RWPE1 (cell line): ENCODE measurements at regions not wholly inside any gene's neighbourhood (a gene's known extent, or its start where the extent isn't known, plus 50 kb on each side); places are given as distances from the start of the nearest gene placed in this dataset.

Experiments
- CTCF ChIA-PET: fragments of 350-600 bp; sonication (Branson Sonifier 250); formaldehyde crosslinking; extraction: SDS; loops from one replicate; lab custom pipeline; 2021; lab: Yijun Ruan, JAX
- POLR2A ChIA-PET: fragments of 400-600 bp; formaldehyde crosslinking; extraction: SDS; loops from one replicate; lab custom pipeline; 2020; ENCODE audit warnings: antibody characterized with exemption; ENCODE audit not compliant: low non-redundant PET; lab: Yijun Ruan, JAX
- DNase-seq: peaks from one replicate; pipeline ENCODE4 v3.0.0; 2012; ENCODE audit warnings: low spot score
- H3K27ac ChIP-seq: fragments of 450-650 bp; 2 replicates; pipeline ENCODE4 v1.5.1; 2017
- TF ChIP-seq, protein P1 (sequence below): fragments of 450-650 bp; conservative IDR thresholded peaks from 2 replicates; pipeline ENCODE4 v1.5.1; 2017; ENCODE audit warnings: low read depth, mild to moderate bottlenecking

DNA sequence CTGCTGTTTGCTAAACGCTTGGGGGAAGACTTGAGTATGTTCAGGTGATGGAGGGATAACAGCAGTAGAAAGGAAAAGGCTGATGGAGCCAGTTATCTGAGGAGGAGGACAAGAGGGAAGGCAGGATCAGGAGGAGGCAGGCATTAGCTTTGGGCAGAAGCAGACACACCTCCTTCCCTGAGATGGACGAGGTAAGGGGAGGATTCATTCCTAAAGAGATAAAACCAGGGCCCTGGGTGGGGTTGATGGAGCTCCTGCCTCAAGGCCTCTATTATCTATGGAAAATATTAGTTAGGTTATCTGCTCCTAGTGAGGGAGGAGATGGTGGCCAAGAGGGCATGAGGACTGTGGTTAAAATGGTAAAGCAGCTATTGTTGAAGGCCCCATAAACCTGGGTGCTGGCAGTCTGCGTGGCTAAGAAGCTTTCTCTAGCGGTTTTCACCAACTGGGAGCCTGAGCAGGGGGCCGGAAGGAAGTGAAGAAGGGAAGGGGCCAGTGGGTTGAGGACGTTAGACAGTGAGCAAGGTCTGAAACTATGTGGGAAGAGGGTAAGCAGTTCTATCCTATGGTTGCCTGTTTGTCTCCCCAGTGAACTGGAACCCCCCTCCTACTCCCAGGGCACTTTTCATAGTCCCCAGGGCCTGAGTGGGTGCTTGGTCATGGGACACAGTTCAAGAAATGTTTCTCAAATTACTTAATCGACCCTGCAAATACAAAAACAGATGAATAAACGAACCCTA lies 56.6 kb upstream of the HK2 start:
- CTCF ChIA-PET: interaction anchor here (0.6 kb wide), 2 partner anchors 38 to 84 kb away, joined by 3 read pairs; no protein-coding TSS in a partner anchor
- no peak overlapping the region for H3K27ac ChIP-seq
- TF ChIP-seq, protein P1, sequence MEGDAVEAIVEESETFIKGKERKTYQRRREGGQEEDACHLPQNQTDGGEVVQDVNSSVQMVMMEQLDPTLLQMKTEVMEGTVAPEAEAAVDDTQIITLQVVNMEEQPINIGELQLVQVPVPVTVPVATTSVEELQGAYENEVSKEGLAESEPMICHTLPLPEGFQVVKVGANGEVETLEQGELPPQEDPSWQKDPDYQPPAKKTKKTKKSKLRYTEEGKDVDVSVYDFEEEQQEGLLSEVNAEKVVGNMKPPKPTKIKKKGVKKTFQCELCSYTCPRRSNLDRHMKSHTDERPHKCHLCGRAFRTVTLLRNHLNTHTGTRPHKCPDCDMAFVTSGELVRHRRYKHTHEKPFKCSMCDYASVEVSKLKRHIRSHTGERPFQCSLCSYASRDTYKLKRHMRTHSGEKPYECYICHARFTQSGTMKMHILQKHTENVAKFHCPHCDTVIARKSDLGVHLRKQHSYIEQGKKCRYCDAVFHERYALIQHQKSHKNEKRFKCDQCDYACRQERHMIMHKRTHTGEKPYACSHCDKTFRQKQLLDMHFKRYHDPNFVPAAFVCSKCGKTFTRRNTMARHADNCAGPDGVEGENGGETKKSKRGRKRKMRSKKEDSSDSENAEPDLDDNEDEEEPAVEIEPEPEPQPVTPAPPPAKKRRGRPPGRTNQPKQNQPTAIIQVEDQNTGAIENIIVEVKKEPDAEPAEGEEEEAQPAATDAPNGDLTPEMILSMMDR: no peak
- DNase-seq: no peak
- POLR2A ChIA-PET: no interaction called here

DNA sequence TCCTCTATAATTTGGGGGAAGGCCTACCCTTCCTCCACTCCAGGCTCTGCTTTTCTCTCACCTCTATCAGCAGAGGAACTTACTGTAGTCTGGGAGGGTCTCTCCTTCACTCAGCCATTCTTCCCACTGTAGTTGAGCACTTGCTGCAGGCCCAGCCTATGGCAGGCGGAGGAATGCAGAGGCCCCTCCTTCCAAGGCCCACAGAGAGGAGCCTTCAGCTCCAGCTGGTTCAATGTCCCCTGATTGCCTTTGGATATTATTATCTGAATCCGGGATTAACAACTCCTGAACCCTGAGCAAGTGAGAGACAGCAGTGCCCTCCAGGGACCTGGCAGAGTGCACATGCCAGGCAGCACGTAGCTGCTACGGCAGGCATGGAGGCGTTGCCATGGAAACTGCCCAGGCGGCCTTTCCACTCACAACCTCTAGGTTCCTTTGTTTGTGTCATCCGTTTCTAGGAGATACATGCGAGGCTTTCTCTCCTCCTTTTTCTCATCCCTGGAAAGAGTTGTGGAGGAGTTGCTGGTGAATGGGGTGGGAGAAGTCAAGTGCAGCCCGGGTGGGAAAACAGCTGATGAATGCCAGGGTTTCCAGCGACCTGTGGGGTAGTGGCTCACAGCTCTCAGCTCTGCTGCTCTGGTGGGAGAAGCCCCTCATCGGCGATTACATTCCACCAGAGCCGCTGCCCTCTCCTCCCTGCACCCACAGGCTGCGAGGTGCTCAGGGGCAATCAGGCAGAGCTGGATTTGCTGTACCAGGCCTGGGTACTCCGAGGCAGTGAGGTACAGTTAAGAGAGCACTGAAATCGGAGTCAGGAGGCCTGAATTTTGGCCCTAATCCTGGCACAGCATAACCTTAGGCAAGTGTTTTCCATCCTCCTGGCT lies 55.3 kb upstream of the HK2 start:
- no peak for DNase-seq
- CTCF ChIA-PET: no interaction called here
- H3K27ac ChIP-seq: no peak overlapping the region
- TF ChIP-seq, protein P1: no peak
- POLR2A ChIA-PET: no interaction called here

DNA sequence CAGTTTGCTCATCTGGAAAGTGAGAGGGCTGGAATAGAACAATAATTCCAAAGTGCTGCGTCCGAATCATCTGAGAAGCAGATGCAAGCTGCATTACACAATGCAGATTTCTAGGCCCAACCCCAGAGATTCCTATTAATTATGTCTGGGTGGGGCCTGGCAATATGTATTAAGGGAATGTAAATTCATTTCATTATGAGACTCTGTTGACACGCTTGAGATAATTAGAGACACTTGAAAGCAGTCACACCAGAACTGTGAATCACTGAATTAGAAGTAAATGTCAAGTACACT lies 54.7 kb upstream of the HK2 start:
- no peak overlapping the region for H3K27ac ChIP-seq
- CTCF ChIA-PET: no interaction called here
- POLR2A ChIA-PET: no interaction called here
- DNase-seq: no peak
- TF ChIP-seq, protein P1: no peak

DNA sequence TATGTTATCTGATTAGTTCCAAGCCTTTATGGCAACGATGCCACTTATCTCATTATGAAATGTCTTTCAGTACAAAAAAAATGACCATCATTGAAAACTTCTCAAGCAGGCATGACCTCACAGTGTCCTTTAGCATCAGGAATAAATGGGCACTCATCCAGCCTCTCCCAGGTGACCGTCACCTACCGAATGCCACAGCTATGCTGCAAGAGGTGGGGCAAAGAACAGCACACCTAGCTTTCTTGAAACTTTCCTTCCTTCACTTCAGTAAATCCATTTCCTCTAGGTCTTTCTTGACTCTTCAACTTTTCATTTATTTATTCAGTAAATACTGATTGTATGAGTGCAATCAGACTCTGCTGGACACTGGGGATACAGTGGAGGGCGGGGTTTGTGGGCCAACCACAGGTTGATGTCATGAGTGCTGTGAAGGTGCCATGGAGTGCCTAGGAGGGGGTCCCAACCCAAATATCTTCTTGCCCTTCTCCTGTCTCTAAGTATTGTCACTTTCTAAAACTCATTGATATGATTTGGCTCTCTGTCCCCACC lies 54.3 kb upstream of the HK2 start:
- TF ChIP-seq, protein P1: no peak
- ChIA-PET POLR2A (no interaction called here), CTCF (no interaction called here)
- H3K27ac ChIP-seq: no peak overlapping the region
- no peak for DNase-seq
